Neural progenitor cell (in vitro differentiated cells): ENCODE measurements at regions not wholly inside any gene's neighbourhood (a gene's known extent, or its start where the extent isn't known, plus 50 kb on each side); places are given as distances from the start of the nearest gene placed in this dataset.

Experiments used
- CTCF ChIP-seq: fragments of 200-600 bp; sonication (generic); IDR thresholded peaks from 2 replicates; pipeline ENCODE4 v1.5.1; 2017; ENCODE audit warnings: antibody characterized with exemption, mild to moderate bottlenecking
- EZH2 ChIP-seq: fragments of 200-600 bp; sonication (generic); IDR thresholded peaks from 2 replicates; pipeline ENCODE4 v1.6.1; 2017; ENCODE audit warnings: antibody characterized with exemption, mild to moderate bottlenecking, moderate library complexity

DNA sequence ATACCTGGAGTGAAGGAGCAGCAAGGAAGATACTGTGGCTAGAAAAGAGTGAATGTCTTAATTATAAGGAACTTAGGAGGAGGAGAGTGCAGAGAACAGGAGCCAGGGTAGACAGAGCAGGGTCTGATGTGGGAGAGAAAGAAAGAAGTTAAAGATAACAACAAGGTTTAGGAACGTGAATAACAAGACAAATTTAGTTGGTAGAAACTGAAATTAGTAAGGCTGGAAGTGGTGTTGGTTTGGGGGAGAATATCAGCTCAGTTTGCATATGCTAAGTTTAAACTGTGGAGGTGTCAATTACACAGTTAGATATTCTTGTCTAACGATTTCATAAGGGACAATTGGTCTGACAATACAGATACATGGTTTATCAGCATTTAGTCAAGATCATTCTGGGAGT, 1123.7 kb upstream of the PABPC4L start:
- TF ChIP-seq CTCF (no peak), EZH2 (no peak)
